ENCODE measurements at regions not wholly inside any gene's neighbourhood (a gene's known extent, or its start where the extent isn't known, plus 50 kb on each side); places are given as distances from the start of the nearest gene placed in this dataset.
"Not testable (repeated sequence)": the region's sequence is repeated elsewhere in the genome, so short reads cannot be mapped to it uniquely, and the experiment has no call there.

- no peak overlapping the region for H3K4me3 ChIP-seq (ENCODE audit: low read depth, low read length)
- TF ChIP-seq CTCF (conservative IDR thresholded peaks at IDR 0.05; ENCODE audit: low read depth, low read length), result no peak
- DNase-seq (ENCODE audit: low read depth), result no peak
These were observed 96.9 kb upstream of the NEDD4L start for GRCh38 chr18:57947117-57947516.

- peak; percentile 72 for DNase-seq (ENCODE audit: low read depth)
- no peak for TF ChIP-seq CTCF (conservative IDR thresholded peaks at IDR 0.05; ENCODE audit: low read depth, low read length)
- no peak overlapping the region for H3K4me3 ChIP-seq (ENCODE audit: low read depth, low read length)
These were observed 100.3 kb upstream of the NEDD4L start for GRCh38 chr18:57943723-57944122.

GRCh38 chr18:57942493-57942892 lies 101.5 kb upstream of the NEDD4L start:
- DNase-seq (ENCODE audit: low read depth), result no peak
- TF ChIP-seq CTCF (conservative IDR thresholded peaks at IDR 0.05; ENCODE audit: low read depth, low read length), result no peak
- no peak overlapping the region for H3K4me3 ChIP-seq (ENCODE audit: low read depth, low read length)

- no peak overlapping the region for H3K4me3 ChIP-seq (ENCODE audit: low read depth, low read length)
- no peak for DNase-seq (ENCODE audit: low read depth)
- no peak for TF ChIP-seq CTCF (conservative IDR thresholded peaks at IDR 0.05; ENCODE audit: low read depth, low read length)
These were observed 102.1 kb upstream of the NEDD4L start for GRCh38 chr18:57941841-57942489.

GRCh38 chr18:57940166-57940660 lies 103.8 kb upstream of the NEDD4L start:
- no peak overlapping the region for H3K4me3 ChIP-seq (ENCODE audit: low read depth, low read length)
- no peak for TF ChIP-seq CTCF (conservative IDR thresholded peaks at IDR 0.05; ENCODE audit: low read depth, low read length)
- DNase-seq (ENCODE audit: low read depth), result no peak

- H3K4me3 ChIP-seq (ENCODE audit: low read depth, low read length); DNase-seq (ENCODE audit: low read depth): not testable (repeated sequence)
These were observed 109.7 kb upstream of the NEDD4L start for GRCh38 chr18:57934375-57934774.

GRCh38 chr18:57931038-57931437 lies 113.0 kb upstream of the NEDD4L start:
- no peak overlapping the region for H3K4me3 ChIP-seq (ENCODE audit: low read depth, low read length)
- DNase-seq (ENCODE audit: low read depth), result peak; percentile 20
- no peak for TF ChIP-seq CTCF (conservative IDR thresholded peaks at IDR 0.05; ENCODE audit: low read depth, low read length)

Measured in choroid plexus epithelial cell (primary cell).